ENCODE measurements at regions not wholly inside any gene's neighbourhood (a gene's known extent, or its start where the extent isn't known, plus 50 kb on each side); places are given as distances from the start of the nearest gene placed in this dataset.

DNA sequence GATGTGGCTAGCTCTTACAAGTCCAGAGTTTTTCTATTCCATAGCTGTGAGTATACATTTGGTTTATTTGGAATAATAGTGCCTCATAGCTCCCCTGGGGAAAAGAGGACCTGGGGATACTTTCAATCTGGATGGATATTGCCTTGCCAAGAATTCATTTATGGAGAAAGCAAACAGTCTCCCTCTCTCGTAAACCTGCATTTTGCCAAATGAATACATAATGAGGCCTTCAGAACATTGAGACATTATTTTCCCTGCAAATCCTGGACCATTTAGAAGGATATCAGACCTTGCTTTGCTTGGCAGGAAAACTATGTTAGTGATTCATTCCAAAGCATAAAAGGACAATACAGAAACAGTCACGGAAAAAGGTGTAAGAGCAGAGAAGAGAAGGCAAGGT lies 569.6 kb upstream of the BRINP1 start:
- TF ChIP-seq, protein P1, sequence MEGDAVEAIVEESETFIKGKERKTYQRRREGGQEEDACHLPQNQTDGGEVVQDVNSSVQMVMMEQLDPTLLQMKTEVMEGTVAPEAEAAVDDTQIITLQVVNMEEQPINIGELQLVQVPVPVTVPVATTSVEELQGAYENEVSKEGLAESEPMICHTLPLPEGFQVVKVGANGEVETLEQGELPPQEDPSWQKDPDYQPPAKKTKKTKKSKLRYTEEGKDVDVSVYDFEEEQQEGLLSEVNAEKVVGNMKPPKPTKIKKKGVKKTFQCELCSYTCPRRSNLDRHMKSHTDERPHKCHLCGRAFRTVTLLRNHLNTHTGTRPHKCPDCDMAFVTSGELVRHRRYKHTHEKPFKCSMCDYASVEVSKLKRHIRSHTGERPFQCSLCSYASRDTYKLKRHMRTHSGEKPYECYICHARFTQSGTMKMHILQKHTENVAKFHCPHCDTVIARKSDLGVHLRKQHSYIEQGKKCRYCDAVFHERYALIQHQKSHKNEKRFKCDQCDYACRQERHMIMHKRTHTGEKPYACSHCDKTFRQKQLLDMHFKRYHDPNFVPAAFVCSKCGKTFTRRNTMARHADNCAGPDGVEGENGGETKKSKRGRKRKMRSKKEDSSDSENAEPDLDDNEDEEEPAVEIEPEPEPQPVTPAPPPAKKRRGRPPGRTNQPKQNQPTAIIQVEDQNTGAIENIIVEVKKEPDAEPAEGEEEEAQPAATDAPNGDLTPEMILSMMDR (IDR thresholded peaks at IDR 0.05; ENCODE audit: low read depth, low read length, poor library complexity, severe bottlenecking): no peak
- TF ChIP-seq EZH2phosphoT487 (IDR thresholded peaks at IDR 0.05; ENCODE audit: borderline replicate concordance, low read length): no peak

Measured in DOHH2 (cell line).